Choroid plexus epithelial cell (primary cell): ENCODE measurements at regions not wholly inside any gene's neighbourhood (a gene's known extent, or its start where the extent isn't known, plus 50 kb on each side); places are given as distances from the start of the nearest gene placed in this dataset.

Source experiments
- DNase-seq: peaks from one replicate; pipeline ENCODE4 v3.0.0-alpha.2; 2010; ENCODE audit warnings: low read depth
- H3K4me3 ChIP-seq: 2 replicates; pipeline ENCODE4 v1.5.1; 2011; ENCODE audit warnings: low read depth, mild to moderate bottlenecking, control low read depth, low read length, moderate library complexity
- CTCF ChIP-seq: conservative IDR thresholded peaks from 2 replicates; pipeline ENCODE4 v1.5.1; 2011; ENCODE audit warnings: low read depth, mild to moderate bottlenecking, control low read depth, inconsistent platforms, low read length, moderate library complexity

DNA sequence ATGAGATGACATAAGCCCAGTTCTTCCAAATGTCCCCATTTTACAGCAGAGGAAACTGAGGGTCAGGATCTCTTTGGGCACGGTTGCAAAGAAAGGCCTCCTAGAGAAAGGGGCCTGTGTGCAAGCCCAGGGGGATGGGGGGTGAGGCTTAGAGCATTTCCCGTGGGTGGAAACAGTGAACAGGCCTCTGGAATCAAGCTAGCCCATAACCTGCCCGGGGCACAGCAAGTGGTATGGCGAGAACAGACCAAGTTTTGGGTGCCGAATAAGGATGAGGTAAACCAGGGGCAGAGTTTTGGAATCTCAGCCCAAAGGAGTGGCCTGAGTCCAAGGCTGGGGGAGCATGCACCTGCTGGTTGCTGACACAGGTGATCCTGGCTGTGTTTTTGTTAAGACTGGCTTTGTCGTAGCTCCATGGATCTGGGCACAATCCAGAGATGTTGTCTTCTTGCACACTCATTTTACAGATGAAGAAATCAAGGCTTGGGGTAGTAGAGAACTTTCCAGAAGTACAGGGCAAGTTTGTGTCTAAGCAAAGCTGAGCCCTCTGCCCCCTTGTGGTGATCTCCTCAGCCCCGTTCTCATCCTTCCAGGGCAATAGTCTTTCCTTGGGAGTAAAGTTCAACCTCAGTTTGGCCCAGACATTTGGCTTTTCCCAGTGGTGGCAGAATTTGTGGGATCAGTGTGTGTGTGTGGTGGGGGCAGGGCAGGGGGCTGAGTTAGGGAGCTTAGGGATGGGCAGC is 53.5 kb upstream of the MYEOV start:
- peak; percentile 44 for DNase-seq
- no peak overlapping the region for H3K4me3 ChIP-seq
- TF ChIP-seq CTCF = peak; percentile 68

DNA sequence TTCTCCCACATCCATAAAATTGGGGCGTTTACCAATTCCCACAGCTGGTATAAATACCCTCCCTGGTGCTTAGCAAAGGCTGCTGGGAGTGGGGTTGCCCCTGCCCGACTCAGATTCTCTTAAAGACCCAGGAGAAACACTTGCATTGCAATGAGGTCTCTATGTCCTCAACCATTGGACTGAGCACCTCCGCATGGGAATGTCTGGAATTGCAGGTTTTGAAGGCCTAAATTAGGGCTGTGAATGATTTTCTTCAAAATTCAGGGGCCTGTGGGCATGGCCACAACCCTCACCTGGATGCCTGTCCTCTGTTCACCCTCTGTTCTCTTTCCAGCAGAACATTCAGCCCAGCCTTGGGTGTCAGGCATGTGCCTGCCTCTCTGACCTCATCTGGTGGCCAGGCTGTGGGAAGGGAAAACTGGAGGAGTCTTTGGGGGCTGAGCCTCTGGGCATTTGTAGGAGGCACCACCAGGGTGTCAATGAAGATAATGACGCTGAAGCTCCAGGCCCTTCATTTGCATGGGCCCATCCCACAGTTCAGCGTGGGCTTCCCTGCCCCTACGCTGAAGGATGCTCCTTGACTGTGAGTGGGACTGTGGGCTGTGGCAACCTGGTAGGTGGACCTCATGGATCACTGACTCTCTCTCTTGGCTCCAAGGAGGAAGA is 52.7 kb upstream of the MYEOV start:
- TF ChIP-seq CTCF = no peak
- H3K4me3 ChIP-seq = no peak overlapping the region
- DNase-seq = no peak

DNA sequence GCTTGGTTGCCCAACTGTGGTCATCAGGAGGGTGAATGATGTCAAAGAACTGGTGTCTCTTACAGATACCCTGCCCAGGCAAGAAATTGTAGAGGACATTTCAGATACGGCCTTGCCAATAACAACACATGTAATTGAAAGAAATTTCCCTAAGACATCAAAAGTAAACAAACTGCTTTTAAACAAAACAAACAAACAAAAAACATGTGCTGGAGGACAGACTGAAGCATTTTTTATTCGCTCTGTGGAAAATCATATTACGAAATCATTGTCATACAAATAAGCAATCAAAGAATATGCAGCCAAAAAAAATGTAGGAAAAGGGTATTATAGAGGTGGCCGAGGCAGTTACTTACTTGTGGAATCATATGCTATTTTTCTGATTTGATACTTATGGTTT is 52.1 kb upstream of the MYEOV start:
- DNase-seq = no peak
- TF ChIP-seq CTCF = no peak
- H3K4me3 ChIP-seq = no peak overlapping the region

DNA sequence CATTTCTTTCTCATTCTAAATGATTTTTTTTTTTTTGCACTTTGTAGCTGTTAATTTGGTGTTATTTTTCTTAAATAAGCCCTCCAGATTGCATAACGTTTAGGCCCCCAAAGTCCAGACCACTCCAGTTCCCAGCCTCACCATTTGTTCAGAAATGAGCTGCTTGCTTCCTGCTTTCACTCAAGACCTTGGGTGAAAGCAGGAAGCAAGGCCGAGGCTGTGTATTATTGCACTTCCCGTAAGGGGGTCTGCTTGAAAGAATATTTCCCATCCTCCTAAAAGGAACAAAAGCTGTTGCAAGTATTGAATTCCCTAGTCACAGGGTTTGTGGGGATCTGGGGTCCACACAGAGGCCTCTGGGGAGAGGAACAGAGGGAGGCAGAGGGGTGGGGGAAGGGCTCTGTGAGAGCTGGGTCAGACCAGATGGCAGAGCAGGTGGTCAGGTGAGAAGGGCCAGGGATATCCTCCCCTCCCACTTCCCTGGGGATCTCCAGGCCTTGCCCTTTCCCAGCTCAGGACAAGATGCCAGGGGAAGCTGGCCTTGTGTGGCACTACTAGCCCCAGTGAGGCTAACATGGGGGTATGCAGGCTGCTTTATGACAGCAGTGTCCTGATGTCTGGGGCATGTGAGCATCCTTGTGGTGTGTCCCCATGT is 51.6 kb upstream of the MYEOV start:
- no peak for DNase-seq
- no peak overlapping the region for H3K4me3 ChIP-seq
- TF ChIP-seq CTCF = no peak

GRCh38 chr11:69243496-69244200 is 50.3 kb upstream of the MYEOV start:
- no peak overlapping the region for H3K4me3 ChIP-seq
- TF ChIP-seq CTCF = no peak
- DNase-seq = no peak
